Gastrocnemius medialis (tissue), 4 donors: ENCODE measurements at regions not wholly inside any gene's neighbourhood (a gene's known extent, or its start where the extent isn't known, plus 50 kb on each side); places are given as distances from the start of the nearest gene placed in this dataset.

Experiments
- ATAC-seq, 2 donors: fragments of 150-250 bp; one replicate each; pipeline ENCODE4 v1.9.1; 2016
- DNase-seq, 2 donors: peaks; one replicate each; pipeline ENCODE4 v3.0.0-alpha.2; 2019
- H3K27ac ChIP-seq, 4 donors: fragments of 200-600 bp; sonication (generic); 1 replicate in 1 of 4; 2 replicates in 3 of 4; pipeline ENCODE4 v1.5.1; 2016 to 2018; ENCODE audit warnings: mild to moderate bottlenecking in 2 of 4, moderate library complexity in 1 of 4
- H3K27me3 ChIP-seq, 3 donors: fragments of 200-600 bp; sonication (generic) in 2 of 3; 1 replicate in 1 of 3; 2 replicates in 2 of 3; pipeline versions ENCODE4 v1.5.1 to v1.6.0; 2016 to 2019; ENCODE audit warnings: mild to moderate bottlenecking in 1 of 3, moderate library complexity in 1 of 3
- H3K36me3 ChIP-seq, 2 donors: fragments of 200-600 bp; sonication (generic) in 1 of 2; one replicate each; pipeline ENCODE4 v1.5.1; 2017 to 2018
- H3K4me1 ChIP-seq, 2 donors: fragments of 200-600 bp; sonication (generic) in 1 of 2; one replicate each; pipeline ENCODE4 v1.5.1; 2016 to 2017; ENCODE audit warnings: mild to moderate bottlenecking in 2 of 2
- H3K4me3 ChIP-seq, 4 donors: fragments of 200-600 bp; sonication (generic) in 3 of 4; 1 replicate in 1 of 4; 2 replicates in 3 of 4; pipeline ENCODE4 v1.5.1; 2016 to 2019; ENCODE audit warnings: mild to moderate bottlenecking in 2 of 4
- H3K9me3 ChIP-seq, 3 donors: fragments of 200-600 bp; sonication (generic) in 2 of 3; 1 replicate in 1 of 3; 2 replicates in 2 of 3; pipeline ENCODE4 v1.5.1; 2016 to 2019
- CTCF ChIP-seq, 5 experiments: fragments of 450-650 bp in 3 of 5; fragments of 200-600 bp in 2 of 5; sonication (generic) in 2 of 5; IDR thresholded peaks in 4 of 5; conservative IDR thresholded peaks in 1 of 5; 1 replicate in 4 of 5; 2 replicates in 1 of 5; pipeline ENCODE4 v1.5.1; 2016 to 2019; ENCODE audit warnings: antibody characterized with exemption in 5 of 5, mild to moderate bottlenecking in 3 of 5, moderate library complexity in 3 of 5
- POLR2A ChIP-seq, 2 donors: fragments of 450-650 bp; IDR thresholded peaks; one replicate each; pipeline ENCODE4 v1.6.1; 2017; ENCODE audit warnings: antibody characterized with exemption in 2 of 2, mild to moderate bottlenecking in 2 of 2, moderate library complexity in 2 of 2
- in situ Hi-C, 4 donors: fragments of 200-750 bp; cut with MboI; loops; one replicate each; pipeline versions ENCODE4 v1.15.0 to v1.8.0; 2017; ENCODE audit warnings: low sequenced_read_pairs in 4 of 4
- intact Hi-C: fragments of 100-400 bp; cut with DNase I; formaldehyde crosslinking; loops from one replicate; pipeline ENCODE4 v1.15.1; 2023; ENCODE audit warnings: low total_unique reads

- peak; percentile 10 to 11 for ATAC-seq
- TF ChIP-seq CTCF (IDR thresholded peaks at IDR 0.05 in 4 of 5, conservative IDR thresholded peaks at IDR 0.05 in 1 of 5): no peak
- TF ChIP-seq POLR2A (IDR thresholded peaks at IDR 0.05): no peak
- in situ Hi-C loops: loop anchor here in 1 of 4 donors (25.0 kb wide), 1 partner anchor 125 kb away; no protein-coding TSS in a partner anchor
Observed at GRCh38 chr12:124386661-124387527, 92.0 kb downstream of the RFLNA start.

GRCh38 chr12:124386059-124386458, 91.2 kb downstream of the RFLNA start:
- H3K4me3 ChIP-seq: peak overlapping the region; percentile 56 to 86 (median 72)
- peak overlapping the region; percentile 93 to 98 (median 96) for H3K27ac ChIP-seq
- DNase-seq: peak; percentile 49 to 80
- ATAC-seq: peak in 1 of 2 donors; percentile 17
- in situ Hi-C loops: loop anchor here in 1 of 4 donors (25.0 kb wide), 1 partner anchor 126 kb away; no protein-coding TSS in a partner anchor
- intact Hi-C loops: loop anchor here (2.0 to 5.0 kb wide), 3 partner anchors 47 to 181 kb away; partner anchors contain the start of gene NCOR2
- TF ChIP-seq CTCF (IDR thresholded peaks at IDR 0.05 in 4 of 5, conservative IDR thresholded peaks at IDR 0.05 in 1 of 5) (no peak), POLR2A (IDR thresholded peaks at IDR 0.05) (no peak)
- peaks cover 0 to 13% of the 10 kb centered on the region in 2 donors for H3K36me3 ChIP-seq
- H3K27me3 ChIP-seq: no peaks in the 10 kb centered on the region
- peaks cover 80 to 82% of the 10 kb centered on the region in 2 donors for H3K4me1 ChIP-seq
- H3K9me3 ChIP-seq: no peaks in the 10 kb centered on the region

More at GRCh38 chr12:124386661-124387527, 92.0 kb downstream of the RFLNA start:
- peaks cover 0 to 13% of the 10 kb centered on the region in 2 donors for H3K36me3 ChIP-seq
- peaks cover 74 to 80% of the 10 kb centered on the region in 2 donors for H3K4me1 ChIP-seq
- DNase-seq: peak; percentile 53 to 82
- H3K27me3 ChIP-seq: no peaks in the 10 kb centered on the region
- peak overlapping the region; percentile 93 to 98 (median 96) for H3K27ac ChIP-seq
- no peaks in the 10 kb centered on the region for H3K9me3 ChIP-seq
- intact Hi-C loops: loop anchor here (1.0 to 5.0 kb wide), 4 partner anchors 18 to 180 kb away; partner anchors contain the start of gene NCOR2
- peak overlapping the region; percentile 56 to 86 (median 72) for H3K4me3 ChIP-seq

GRCh38 chr12:124385219-124385969, 90.5 kb downstream of the RFLNA start:
- Histone ChIP-seq H3K27ac (peak overlapping the region; percentile 93 to 98 (median 96)), H3K4me1 (peaks cover 81 to 86% of the 10 kb centered on the region in 2 donors), H3K27me3 (no peaks in the 10 kb centered on the region), H3K36me3 (peaks cover 0 to 13% of the 10 kb centered on the region in 2 donors), H3K9me3 (no peaks in the 10 kb centered on the region), H3K4me3 (peak overlapping the region in 2 of 4 donors; percentile 71 to 86)
- DNase-seq (no peak), ATAC-seq (no peak)
- in situ Hi-C loops (loop anchor here in 1 of 4 donors (25.0 kb wide), 1 partner anchor 127 kb away; no protein-coding TSS in a partner anchor), intact Hi-C loops (loop anchor here (5.0 kb wide), 1 partner anchor 182 kb away; the partner anchor contains the start of gene NCOR2)
- TF ChIP-seq CTCF (IDR thresholded peaks at IDR 0.05 in 4 of 5, conservative IDR thresholded peaks at IDR 0.05 in 1 of 5) (no peak), POLR2A (IDR thresholded peaks at IDR 0.05) (no peak)

GRCh38 chr12:124384299-124384894, 89.5 kb downstream of the RFLNA start:
- Histone ChIP-seq H3K9me3 (no peaks in the 10 kb centered on the region), H3K4me3 (no peak overlapping the region), H3K36me3 (peaks cover 0 to 13% of the 10 kb centered on the region in 2 donors), H3K27me3 (no peaks in the 10 kb centered on the region), H3K4me1 (peaks cover 81 to 86% of the 10 kb centered on the region in 2 donors), H3K27ac (peak overlapping the region; percentile 93 to 98 (median 96))
- DNase-seq (no peak), ATAC-seq (no peak)
- intact Hi-C loops (no loop called here), in situ Hi-C loops (loop anchor here in 1 of 4 donors (25.0 kb wide), 1 partner anchor 128 kb away; no protein-coding TSS in a partner anchor)
- TF ChIP-seq POLR2A (IDR thresholded peaks at IDR 0.05) (no peak), CTCF (IDR thresholded peaks at IDR 0.05 in 4 of 5, conservative IDR thresholded peaks at IDR 0.05 in 1 of 5) (no peak)
